WTC11 (cell line): ENCODE measurements at regions not wholly inside any gene's neighbourhood (a gene's known extent, or its start where the extent isn't known, plus 50 kb on each side); places are given as distances from the start of the nearest gene placed in this dataset.

ENCODE experiments used
- CREM ChIP-seq: sonication (generic); formaldehyde crosslinking; IDR thresholded peaks from 2 replicates; pipeline ENCODE4 v1.8.1; 2022; ENCODE audit warnings: mild to moderate bottlenecking, missing genetic modification reagents, moderate library complexity
- ETV6 ChIP-seq: sonication (generic); formaldehyde crosslinking; IDR thresholded peaks from 2 replicates; pipeline ENCODE4 v1.8.1; 2022; ENCODE audit warnings: mild to moderate bottlenecking, missing genetic modification reagents
- IRF2 ChIP-seq: sonication (generic); formaldehyde crosslinking; IDR thresholded peaks from 2 replicates; pipeline ENCODE4 v1.8.0; 2022; ENCODE audit warnings: low read depth, missing genetic modification reagents, borderline replicate concordance
- MLX ChIP-seq: sonication (generic); formaldehyde crosslinking; IDR thresholded peaks from 2 replicates; pipeline ENCODE4 v1.8.1; 2023; ENCODE audit warnings: mild to moderate bottlenecking, missing genetic modification reagents, moderate library complexity
- TF ChIP-seq, protein P1 (sequence below): fragments of 200-600 bp; IDR thresholded peaks from 2 replicates; pipeline ENCODE4 v1.8.0; 2022; ENCODE audit warnings: antibody characterized with exemption

DNA sequence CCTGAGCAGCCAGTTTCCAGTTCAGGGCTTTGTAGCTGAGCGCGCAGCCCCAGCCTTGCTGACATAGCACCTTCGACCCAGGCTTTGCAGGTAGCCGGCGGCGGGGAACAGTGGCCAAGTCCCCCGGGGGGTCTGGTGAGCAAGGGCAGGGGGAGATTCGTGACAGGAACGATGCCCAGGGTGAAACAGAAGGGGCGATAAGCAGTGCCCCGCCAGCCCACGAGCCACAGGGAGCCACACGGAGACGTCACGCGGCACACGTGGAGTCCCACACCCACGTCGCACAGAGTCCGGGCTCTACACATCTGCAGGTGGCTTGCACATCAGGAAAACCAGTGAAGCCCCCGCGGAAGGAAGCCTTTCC is 127.2 kb downstream of the SOX1 start:
- TF ChIP-seq CREM (no peak), IRF2 (CRISPR knock-in tag) (no peak), MLX (CRISPR knock-in tag) (no peak), ETV6 (no peak)
- TF ChIP-seq, protein P1, sequence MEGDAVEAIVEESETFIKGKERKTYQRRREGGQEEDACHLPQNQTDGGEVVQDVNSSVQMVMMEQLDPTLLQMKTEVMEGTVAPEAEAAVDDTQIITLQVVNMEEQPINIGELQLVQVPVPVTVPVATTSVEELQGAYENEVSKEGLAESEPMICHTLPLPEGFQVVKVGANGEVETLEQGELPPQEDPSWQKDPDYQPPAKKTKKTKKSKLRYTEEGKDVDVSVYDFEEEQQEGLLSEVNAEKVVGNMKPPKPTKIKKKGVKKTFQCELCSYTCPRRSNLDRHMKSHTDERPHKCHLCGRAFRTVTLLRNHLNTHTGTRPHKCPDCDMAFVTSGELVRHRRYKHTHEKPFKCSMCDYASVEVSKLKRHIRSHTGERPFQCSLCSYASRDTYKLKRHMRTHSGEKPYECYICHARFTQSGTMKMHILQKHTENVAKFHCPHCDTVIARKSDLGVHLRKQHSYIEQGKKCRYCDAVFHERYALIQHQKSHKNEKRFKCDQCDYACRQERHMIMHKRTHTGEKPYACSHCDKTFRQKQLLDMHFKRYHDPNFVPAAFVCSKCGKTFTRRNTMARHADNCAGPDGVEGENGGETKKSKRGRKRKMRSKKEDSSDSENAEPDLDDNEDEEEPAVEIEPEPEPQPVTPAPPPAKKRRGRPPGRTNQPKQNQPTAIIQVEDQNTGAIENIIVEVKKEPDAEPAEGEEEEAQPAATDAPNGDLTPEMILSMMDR: no peak
